ENCODE measurements at regions not wholly inside any gene's neighbourhood (a gene's known extent, or its start where the extent isn't known, plus 50 kb on each side); places are given as distances from the start of the nearest gene placed in this dataset.

GRCh38 chr22:48146426-48146825, 1384.0 kb downstream of the TBC1D22A start:
- TF ChIP-seq CTCF (IDR thresholded peaks at IDR 0.05; ENCODE audit: low read depth, low read length, poor library complexity, severe bottlenecking) (no peak), EZH2phosphoT487 (IDR thresholded peaks at IDR 0.05; ENCODE audit: borderline replicate concordance, low read length) (no peak)
